Stomach (tissue), 4 donors: ENCODE measurements at regions not wholly inside any gene's neighbourhood (a gene's known extent, or its start where the extent isn't known, plus 50 kb on each side); places are given as distances from the start of the nearest gene placed in this dataset.

ENCODE experiments used
- EP300 ChIP-seq: sonication (generic); formaldehyde crosslinking; IDR thresholded peaks from one replicate; pipeline ENCODE4 v1.6.1; 2017; ENCODE audit warnings: antibody characterized with exemption
- POLR2A ChIP-seq, 4 donors: fragments of 450-650 bp; IDR thresholded peaks; one replicate each; pipeline ENCODE4 v1.6.1; 2016; ENCODE audit warnings: antibody characterized with exemption in 4 of 4, control low read depth in 2 of 4, mild to moderate bottlenecking in 1 of 4, moderate library complexity in 1 of 4
- POLR2AphosphoS5 ChIP-seq, 3 donors: sonication (generic); formaldehyde crosslinking; IDR thresholded peaks; one replicate each; pipeline ENCODE4 v1.6.1; 2016; ENCODE audit warnings: antibody characterized with exemption in 3 of 3
- TF ChIP-seq, protein P1 (sequence below), 7 experiments: fragments of 450-650 bp in 4 of 7; fragments of 200-600 bp in 3 of 7; sonication (generic) in 3 of 7; IDR thresholded peaks; one replicate each; pipeline ENCODE4 v1.5.1; 2016 to 2019; ENCODE audit warnings: antibody characterized with exemption in 7 of 7, control low read depth in 2 of 7, mild to moderate bottlenecking in 1 of 7

DNA sequence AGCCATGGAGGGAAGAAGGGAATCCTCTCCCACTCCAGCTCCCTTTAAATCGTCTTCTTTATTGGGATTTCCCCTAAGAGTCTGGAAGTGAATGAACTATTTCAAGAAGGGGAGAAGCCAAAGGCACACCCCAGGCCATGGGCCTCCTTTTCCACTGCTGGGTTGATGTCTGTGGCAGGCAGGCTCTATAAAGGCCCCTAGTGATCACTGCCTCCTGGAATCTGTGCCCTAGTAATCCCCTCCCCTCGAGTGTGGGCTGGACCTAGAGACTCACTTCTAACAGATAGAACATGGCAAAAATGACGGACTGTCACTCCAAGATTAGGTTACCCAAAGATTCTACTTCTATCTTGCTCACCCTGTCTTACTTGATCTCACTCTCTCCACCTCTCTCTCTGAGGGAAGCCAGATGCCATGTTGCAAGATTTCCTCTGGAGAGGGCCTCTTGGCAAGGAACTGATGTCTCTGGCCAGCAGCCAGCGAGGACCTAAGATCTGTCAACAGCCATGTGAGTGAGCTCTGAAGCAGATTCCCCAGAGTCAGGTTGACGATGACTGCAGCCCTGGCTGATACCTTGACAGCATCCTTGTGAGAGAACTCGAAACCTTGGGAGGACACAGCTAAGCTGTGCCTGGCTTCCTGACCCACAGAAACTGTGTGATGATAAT is 444.8 kb downstream of the SOX6 start:
- TF ChIP-seq, protein P1, sequence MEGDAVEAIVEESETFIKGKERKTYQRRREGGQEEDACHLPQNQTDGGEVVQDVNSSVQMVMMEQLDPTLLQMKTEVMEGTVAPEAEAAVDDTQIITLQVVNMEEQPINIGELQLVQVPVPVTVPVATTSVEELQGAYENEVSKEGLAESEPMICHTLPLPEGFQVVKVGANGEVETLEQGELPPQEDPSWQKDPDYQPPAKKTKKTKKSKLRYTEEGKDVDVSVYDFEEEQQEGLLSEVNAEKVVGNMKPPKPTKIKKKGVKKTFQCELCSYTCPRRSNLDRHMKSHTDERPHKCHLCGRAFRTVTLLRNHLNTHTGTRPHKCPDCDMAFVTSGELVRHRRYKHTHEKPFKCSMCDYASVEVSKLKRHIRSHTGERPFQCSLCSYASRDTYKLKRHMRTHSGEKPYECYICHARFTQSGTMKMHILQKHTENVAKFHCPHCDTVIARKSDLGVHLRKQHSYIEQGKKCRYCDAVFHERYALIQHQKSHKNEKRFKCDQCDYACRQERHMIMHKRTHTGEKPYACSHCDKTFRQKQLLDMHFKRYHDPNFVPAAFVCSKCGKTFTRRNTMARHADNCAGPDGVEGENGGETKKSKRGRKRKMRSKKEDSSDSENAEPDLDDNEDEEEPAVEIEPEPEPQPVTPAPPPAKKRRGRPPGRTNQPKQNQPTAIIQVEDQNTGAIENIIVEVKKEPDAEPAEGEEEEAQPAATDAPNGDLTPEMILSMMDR (IDR thresholded peaks at IDR 0.05) = no peak
- TF ChIP-seq POLR2AphosphoS5 (IDR thresholded peaks at IDR 0.05) (no peak), POLR2A (IDR thresholded peaks at IDR 0.05) (no peak), EP300 (no peak)
